GM21390 (cell line): ENCODE measurements at regions not wholly inside any gene's neighbourhood (a gene's known extent, or its start where the extent isn't known, plus 50 kb on each side); places are given as distances from the start of the nearest gene placed in this dataset.
"Not testable (repeated sequence)": the region's sequence is repeated elsewhere in the genome, so short reads cannot be mapped to it uniquely, and the experiment has no call there.

Experiments used
- ATAC-seq: cut with Tn5 transposase; IDR thresholded peaks from one replicate; pipeline ENCODE4 v1.9.1; 2021; ENCODE audit not compliant: unreplicated experiment

- no peak for ATAC-seq
Measured at GRCh38 chr1:70812442-70813109, 235.0 kb downstream of the PTGER3 start.

GRCh38 chr1:70818401-70818800 is 229.2 kb downstream of the PTGER3 start:
- no peak for ATAC-seq

GRCh38 chr1:70819231-70819630 is 228.4 kb downstream of the PTGER3 start:
- ATAC-seq: no peak

GRCh38 chr1:70819785-70820184 is 227.8 kb downstream of the PTGER3 start:
- no peak for ATAC-seq

GRCh38 chr1:70820396-70820795 is 227.2 kb downstream of the PTGER3 start:
- no peak for ATAC-seq

- no peak for ATAC-seq
Measured at GRCh38 chr1:70820995-70821394, 226.6 kb downstream of the PTGER3 start.

- ATAC-seq: no peak
Measured at GRCh38 chr1:70826428-70826827, 221.2 kb downstream of the PTGER3 start.

GRCh38 chr1:70827030-70827429 is 220.6 kb downstream of the PTGER3 start:
- no peak for ATAC-seq

- ATAC-seq: no peak
Measured at GRCh38 chr1:70828177-70828576, 219.4 kb downstream of the PTGER3 start.

GRCh38 chr1:70834365-70834764 is 213.3 kb downstream of the PTGER3 start:
- not testable (repeated sequence) for ATAC-seq

GRCh38 chr1:70836456-70836855 is 211.2 kb downstream of the PTGER3 start:
- ATAC-seq: no peak

GRCh38 chr1:70840260-70840953 is 207.2 kb downstream of the PTGER3 start:
- ATAC-seq: no peak

- no peak for ATAC-seq
Measured at GRCh38 chr1:70842562-70842961, 205.1 kb downstream of the PTGER3 start.

- no peak for ATAC-seq
Measured at GRCh38 chr1:70843452-70843851, 204.2 kb downstream of the PTGER3 start.

GRCh38 chr1:70847013-70847412 is 200.6 kb downstream of the PTGER3 start:
- no peak for ATAC-seq

- ATAC-seq: no peak
Measured at GRCh38 chr1:70855203-70855602, 192.4 kb downstream of the PTGER3 start.

GRCh38 chr1:70856201-70856600 is 191.4 kb downstream of the PTGER3 start:
- ATAC-seq: no peak

GRCh38 chr1:70863239-70863638 is 184.4 kb downstream of the PTGER3 start:
- no peak for ATAC-seq

- ATAC-seq: no peak
Measured at GRCh38 chr1:70864302-70864701, 183.3 kb downstream of the PTGER3 start.

GRCh38 chr1:70866542-70867264 is 180.9 kb downstream of the PTGER3 start:
- ATAC-seq: no peak

- ATAC-seq: no peak
Measured at GRCh38 chr1:70871790-70872189, 175.8 kb downstream of the PTGER3 start.

GRCh38 chr1:70874063-70874462 is 173.6 kb downstream of the PTGER3 start:
- ATAC-seq: no peak
